HG03460 (cell line): ENCODE measurements at regions not wholly inside any gene's neighbourhood (a gene's known extent, or its start where the extent isn't known, plus 50 kb on each side); places are given as distances from the start of the nearest gene placed in this dataset.

Experiments
- ATAC-seq: cut with Tn5 transposase; IDR thresholded peaks from one replicate; pipeline ENCODE4 v1.9.1; 2021; ENCODE audit not compliant: unreplicated experiment

DNA sequence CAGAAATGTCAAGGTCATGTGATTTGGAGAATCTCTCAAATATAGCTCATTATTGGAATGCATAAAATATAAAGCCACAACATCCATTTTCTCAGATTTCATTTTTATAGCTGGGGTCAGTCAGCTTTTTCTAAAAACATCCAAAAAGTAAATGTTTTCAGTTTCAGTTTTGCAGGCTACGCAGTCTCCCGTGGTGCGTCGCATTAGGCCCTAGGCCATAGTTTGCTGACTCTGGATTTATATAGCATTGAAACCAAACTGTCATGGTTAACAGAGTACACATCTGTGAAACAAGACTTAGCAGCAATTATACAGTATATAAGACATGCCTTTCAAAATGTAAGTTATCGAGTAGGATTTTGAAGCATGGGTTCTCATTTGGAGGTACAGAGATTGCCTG is 140.0 kb downstream of the IRS2 start:
- ATAC-seq, result no peak

DNA sequence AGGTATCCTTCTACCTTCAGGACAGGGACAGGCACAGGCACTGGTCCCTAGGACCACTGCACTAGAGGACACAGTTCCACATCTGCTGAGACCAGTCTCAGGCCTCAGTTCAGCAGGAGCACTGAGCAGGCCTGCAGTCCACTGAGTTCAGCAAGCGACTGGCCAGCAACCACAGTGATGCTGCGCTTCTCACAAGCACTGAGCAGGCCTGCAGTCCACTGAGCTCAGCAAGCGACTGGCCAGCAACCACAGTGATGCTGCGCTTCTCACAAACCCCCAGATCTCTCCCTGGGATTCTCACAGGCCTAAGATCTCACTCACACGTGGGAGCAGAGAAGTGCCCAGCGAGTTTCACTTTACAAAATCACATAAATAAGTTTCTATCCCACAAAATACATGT is 140.6 kb downstream of the IRS2 start:
- ATAC-seq, result no peak

DNA sequence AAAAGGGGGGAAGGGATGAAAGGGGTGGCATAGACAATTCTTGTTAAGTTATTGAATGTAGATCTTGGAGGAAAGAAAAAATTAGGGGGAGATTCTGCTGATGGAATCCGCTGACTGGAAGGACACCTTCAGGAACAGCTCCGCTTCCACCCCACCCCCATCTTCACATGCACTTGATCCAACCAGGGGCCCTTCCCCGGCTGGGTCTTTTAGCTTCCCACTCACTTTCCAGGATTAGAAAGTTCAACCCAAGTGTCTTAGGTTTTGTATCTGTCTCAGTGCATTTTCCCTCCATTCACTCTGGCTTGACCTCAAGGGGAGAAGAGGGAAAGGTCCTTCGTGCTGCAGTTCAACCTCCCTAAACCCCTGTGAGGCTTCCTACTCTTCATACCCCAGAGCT is 141.4 kb downstream of the IRS2 start:
- no peak for ATAC-seq

DNA sequence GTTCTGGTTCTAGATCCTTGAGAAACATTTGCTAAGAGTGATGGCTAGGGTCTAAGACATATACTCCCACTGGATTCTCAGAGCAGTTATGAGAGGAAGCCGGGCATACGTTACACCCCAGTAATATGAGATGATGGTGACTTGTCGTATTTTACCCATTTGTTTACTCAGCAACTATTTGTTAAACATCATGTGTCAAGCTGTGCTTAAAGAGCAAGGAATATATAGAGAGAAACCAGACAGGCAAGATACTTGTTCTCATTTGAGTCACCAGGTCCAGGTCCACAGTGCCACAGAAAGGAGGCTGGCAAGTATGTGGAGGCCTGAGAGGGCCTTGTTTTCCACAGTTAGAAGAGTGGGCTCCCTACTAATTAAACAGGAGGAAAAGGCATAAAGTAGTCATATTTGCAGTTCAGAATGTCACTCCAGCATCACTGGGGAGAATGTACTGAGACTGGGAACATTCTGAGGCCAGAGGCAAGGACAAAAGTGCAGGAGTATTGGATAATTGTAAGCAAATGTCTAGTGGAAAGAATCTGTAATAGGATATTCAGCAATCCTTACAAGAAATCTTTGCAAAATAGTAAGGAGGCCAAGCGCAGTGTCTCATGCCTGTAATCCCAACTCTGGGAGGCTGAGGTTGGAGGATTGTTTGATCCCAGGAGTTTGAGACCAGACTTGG is 142.2 kb downstream of the IRS2 start:
- ATAC-seq, result no peak

DNA sequence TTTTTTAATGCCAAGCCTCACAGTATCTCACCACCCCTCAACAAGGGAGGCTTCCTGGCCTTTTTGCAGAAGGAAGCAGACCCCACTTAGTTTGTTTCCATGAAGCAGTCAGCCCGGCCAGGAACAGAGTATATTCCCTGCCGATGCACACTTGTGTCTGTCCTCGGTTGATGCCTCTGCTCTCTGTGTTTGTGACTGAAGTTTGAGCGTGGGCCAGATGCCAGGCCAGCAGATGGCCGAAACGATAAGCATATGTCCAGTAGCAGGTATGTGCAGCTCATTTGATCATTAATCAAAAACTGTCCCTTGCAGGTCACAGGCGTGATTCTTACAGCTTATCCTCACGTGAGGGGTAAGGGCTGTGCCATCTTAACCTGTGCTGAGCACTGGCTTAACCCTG is 144.0 kb downstream of the IRS2 start:
- ATAC-seq, result no peak

DNA sequence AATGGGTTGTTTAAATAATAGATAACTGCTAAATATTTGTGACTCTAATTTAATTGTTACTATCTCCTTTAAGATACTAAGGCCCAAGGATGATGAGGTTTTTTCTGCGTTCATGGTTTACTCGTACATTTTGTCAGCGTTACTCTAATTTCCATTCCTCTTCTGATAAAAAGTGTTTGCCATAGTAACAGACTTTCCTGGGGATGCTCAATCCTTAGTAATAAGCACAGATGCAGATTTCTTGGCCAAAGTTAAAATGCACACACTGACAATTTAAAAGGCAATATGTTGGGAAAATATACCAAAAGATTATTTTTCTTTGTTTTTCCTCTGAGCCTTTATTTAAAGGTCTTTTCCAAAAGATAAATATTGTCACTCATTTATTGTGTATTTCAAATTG is 149.6 kb downstream of the IRS2 start:
- ATAC-seq, result no peak

DNA sequence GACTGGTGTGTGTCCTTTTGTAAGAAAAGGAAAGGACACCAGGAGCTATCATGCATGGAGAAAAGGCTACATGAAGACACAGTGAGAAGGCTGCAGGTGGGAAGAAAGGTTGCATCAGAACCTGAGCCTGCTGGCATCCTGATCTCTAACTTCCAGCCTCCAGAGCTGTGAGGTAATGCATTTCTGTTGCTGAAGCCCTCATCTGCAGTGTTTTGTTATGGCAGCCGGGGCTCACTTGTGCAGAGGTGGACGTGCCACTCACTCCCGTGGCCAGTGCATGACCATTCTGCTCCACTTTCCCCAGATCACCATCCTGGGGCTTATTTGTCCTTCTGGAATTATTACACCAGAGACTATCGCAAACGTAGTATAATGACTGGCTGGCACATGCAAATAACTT is 155.3 kb downstream of the IRS2 start:
- no peak for ATAC-seq

DNA sequence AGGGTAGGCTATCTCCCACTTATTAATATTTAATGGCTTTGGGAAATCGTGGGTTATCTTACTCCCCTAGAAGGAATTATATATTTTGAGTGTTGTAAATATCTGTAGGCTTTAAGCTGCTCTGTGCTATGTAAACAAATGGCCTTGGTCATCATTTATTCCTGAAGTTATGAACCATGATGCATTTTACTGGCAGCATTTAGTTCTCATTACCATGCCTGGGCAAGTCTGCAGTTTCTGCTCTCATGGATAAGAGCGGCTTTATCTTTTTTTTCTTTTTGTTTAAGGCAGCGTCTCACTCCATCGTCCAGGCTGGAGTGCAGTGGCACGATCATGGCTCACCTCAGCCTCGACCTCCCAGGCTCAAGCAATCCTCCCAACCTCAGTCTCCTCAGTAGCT is 156.1 kb downstream of the IRS2 start:
- ATAC-seq, result no peak

DNA sequence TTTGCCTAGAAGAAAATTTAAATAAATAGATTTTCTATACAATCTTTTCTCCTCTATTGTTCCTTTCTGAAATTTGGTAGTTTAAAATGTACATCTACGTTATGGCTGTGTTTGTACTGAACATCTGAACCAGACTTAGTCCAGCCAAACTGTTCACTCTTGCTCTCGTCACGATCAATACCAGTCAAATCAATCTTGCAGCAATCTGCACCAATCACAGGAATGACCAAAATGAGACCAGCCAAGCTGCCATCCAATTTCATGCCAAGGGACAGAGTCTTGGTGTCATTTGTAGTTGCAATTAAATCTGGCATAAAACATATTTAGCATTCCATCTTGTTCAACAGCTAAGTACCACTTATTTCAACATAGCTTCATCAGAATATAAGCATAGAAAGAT is 156.6 kb downstream of the IRS2 start:
- ATAC-seq, result no peak

DNA sequence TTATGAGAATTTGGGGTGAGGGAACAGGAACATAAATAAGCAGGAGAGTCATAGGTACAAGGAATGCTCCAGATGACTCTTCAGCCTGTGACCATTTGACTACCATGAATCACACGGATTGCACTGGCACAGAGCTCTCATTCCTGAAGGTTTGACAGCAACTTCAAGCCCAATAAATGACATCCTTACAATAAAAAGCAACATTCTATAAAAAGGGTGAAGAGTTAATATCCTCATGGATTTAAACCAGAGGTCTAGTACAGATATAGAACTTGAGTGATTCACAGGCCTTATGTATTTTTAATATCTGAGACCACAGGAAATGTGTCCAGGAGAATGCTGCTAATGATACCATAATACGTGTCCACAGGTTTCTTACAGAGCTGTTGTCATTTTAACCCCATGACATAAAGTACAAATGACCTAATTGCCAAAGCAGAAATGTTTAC is 158.1 kb downstream of the IRS2 start:
- no peak for ATAC-seq

DNA sequence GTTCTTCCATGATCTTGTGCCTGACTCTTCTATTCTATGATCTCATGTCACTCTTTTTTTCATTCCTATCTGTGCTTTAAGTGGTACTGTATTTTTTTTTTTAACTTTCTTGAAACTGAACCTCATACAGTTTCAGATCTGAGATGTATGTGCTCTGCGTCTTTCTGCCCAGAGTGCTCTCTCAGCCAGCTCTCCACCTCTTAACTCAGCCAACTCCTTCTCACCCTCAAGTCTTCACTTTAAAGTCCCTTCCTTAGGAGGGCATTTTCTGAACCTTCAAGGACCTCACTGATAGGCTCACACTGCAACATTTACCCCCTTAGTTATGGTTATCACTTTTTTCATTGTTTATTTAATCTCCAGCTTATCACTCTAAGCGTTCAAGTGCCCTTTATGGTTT is 158.7 kb downstream of the IRS2 start:
- ATAC-seq, result no peak

DNA sequence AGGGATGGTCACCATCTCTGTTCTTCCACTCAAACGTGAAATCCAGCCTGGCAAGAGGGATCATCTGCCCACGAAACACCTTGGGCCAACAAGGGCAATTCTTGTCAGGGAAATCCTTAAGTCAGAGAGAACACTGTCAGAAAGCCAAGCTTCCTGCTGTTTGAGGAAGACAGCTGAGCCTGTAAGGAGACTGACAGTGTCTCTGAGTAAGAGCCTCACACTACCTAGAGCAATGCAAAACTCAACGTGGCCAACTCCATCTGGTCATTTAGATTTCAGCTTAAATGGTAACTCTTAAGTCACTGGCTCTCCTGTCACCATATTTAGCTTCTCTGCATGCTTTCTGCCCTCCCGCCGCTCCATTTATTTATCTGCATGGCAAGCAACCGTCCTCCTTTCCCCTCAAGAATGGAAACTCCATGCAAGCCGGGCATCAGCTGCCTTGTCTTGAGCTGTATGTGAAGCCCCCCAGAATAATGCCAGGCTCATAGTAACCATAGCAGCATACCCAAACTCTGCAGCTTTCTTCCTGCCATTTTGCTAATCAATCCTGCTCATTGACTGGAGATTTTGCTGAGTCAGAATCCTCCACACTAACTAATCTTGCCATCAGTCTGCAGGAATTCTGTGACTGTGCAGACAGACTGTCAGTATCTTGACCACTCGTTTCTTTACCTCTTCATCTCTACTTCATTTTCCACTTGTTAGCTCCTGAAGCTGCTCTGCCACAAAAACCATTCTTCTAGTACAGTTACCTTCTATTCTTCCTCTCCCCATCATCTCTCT is 159.8 kb downstream of the IRS2 start:
- no peak for ATAC-seq

DNA sequence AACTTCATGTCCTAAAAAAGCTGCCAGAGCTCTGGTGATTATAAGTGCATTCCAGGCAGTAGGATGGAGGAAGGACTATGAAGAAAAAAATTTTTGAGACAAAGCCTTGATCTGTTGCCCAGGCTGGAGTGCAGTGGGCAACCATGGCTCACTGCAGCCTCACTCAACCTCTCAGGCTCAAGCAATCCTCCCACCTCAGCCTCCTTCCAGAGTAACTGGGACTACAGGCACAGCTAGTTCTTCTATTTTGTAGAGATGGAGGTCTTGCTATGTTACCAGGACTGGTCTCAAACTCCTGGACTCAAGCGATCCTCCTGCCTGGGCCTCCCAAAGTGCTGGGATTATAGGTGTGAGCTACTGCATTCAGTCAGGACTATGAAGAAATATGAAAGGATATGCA is 161.2 kb downstream of the IRS2 start:
- no peak for ATAC-seq

DNA sequence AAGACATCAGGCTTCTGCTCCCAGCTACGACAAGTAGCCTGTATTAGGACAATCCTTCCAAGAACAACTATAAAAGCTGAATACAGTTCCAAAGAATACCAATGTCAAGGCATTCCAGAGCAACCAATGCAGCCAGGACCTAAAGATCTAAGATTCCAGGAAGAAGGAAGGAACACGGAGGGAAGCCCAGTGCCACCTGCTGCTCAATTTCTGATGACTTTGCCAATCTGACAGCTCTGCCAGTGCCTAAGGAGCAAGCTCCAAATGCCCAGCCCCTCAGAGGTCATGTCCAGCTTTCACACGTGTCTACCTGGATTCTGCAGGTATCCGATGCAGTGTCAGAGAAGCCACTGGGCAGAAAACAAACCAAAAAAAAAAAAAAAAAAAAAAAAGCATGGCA is 164.4 kb downstream of the IRS2 start:
- no peak for ATAC-seq

DNA sequence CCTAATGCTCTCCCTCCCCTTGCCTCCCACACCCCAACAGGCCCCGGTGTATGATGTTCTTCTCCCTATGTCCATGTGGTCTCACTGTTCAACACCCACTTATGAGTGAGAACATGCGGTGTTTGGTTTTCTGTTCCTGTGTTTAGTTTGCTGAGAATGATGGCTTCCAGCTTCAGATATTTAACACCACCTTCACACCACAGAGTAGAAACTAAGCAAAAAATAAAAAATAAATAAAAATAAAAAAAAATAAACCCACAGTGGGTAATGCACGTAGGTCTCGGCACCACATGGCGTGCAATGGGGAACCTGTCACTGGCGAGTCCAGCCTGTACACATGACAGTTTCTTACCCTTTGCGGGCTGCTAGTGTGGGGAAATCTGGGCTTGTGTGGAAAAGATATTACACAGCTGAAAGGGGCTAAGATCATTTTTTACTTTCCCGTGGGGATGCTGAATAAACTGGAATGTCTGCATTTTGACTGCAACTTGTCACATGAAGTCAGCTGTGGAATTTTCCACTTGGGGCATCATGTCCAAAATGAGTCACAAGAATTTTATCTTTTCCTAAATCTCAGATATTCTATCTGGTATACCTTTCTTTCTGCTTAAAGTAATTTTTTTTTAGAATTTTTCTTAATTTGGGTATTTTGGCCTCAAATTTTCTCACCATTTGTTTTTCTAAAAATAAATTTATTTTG is 170.5 kb downstream of the IRS2 start:
- no peak for ATAC-seq

DNA sequence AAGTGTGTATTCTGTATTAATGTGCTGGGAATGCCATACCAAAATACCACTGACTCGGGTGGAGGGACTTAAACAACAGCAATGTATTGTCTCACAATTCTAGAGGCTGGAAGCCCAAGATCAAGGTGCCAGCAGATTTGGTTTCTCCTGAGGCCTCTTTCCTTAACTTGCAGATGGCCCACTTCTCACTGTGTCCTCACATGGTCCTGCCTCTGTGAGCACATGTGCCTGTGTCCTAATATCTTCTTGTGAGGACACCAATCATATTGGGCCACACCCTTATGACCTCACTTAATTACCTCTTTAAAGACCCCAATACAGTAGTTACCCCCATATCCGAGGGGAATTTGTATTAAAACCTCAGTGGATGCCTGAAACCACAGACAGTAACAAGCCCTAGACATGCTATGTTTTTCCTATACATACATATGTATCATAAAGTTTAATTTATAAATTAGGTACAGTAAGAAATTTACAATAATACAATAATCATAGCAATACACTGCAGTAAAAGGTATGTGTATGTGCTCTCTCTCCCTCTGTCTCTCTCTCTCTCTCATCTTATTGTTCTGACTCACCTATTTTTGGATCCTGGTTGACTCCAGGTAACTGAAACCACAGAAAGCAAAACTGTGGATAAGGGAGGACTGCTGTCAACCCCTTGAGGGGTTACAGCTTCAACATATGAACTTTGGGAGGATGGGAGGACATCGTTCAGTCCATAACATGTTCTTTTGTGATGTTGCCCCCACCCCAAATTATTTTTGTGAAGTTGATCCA is 174.3 kb downstream of the IRS2 start:
- ATAC-seq, result no peak

DNA sequence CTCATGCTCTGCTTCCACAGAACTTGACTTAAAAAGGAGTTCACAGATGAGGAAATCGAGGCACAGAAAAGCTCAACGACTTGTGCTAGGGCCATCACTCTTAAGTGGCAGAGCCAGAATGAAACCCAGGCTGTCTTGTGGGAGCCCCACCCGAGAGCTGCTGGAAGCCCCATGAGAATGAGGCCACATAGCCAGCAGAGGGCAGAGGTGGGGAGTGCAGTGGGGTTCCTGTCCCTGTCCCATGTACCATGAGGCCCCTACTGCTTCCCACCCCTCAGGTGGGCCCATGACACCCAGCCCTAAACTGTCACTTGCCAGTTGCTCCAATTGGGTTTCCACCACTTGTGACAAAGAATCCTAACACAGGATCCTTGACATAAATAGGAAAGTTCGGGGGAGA is 175.9 kb downstream of the IRS2 start:
- no peak for ATAC-seq

DNA sequence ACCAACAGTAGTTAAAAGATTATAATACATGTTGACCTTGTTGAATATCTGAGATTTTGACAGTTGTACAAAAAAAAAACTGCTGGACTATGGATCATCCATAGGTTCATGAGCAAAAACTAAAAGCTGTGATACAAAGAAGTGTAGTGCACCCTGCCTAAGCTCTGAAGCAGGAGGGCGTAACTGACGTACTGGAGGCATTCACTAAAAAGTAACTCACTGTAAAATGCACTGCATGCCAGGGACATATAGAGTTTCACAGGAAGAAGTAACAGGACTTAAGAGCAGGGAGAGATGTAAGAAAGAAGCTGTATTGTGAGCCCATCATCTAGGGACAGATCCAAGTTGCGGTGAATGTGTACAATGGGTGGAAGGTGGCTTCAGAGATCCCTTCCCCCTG is 177.9 kb downstream of the IRS2 start:
- ATAC-seq, result no peak

DNA sequence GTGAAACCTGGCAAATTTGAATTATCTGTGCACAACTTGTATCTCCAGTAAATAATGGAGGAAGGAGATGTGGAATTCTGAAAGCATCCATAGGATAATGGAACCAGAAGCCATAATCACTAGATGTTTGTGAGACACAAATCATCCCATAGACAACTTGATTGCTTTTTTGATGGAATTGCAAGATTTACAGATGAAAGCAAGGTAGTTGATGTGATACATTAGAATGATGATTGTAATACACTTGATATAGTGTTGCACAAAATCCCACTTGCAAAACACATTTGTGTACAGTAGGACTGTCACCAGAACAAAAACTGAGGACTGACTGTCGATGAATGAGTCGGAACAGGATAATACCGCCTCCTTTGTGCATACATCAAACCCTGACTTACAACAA is 178.3 kb downstream of the IRS2 start:
- no peak for ATAC-seq

DNA sequence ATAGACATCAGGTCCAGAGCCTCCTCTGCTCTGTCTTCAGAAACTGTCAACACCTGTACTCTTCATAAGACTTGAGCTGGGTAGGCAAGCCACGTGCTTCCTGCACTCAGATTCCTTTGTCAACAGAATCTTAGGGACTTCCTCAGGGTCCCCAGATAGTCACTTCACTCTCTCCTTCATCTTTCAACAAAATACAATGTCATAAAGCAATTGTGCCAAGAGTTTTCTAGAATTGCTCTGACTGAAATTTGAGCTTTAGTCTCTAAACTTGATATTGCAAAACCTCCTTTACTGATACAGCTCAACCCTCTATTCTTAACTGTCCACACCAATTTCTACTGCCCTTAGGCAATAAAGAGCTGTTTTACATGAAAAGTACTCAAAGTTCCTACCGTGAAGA is 179.9 kb downstream of the IRS2 start:
- ATAC-seq, result no peak

DNA sequence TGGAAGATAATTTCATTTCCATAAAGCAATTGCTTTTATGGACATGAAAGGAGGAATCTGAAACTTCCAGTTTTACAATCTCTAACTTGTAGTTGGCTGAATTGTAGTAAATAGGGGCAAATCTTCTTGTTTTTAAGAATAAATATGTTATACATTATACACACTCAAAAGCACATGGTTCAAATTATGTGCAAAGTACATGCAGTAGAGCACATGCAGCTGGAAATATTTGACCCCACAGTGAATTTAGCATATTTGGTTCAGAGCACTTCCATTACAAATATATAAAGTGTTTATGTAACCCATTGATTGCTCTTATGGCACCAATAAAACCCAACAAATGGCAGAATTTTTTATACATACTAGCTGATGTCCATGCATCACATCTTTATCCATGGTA is 180.5 kb downstream of the IRS2 start:
- ATAC-seq, result no peak
